ENCODE measurements at regions not wholly inside any gene's neighbourhood (a gene's known extent, or its start where the extent isn't known, plus 50 kb on each side); places are given as distances from the start of the nearest gene placed in this dataset.
A peak's percentile ranks its signal among the peaks of the same experiment; 100 is the strongest.
"Not testable (repeated sequence)": the region's sequence is repeated elsewhere in the genome, so short reads cannot be mapped to it uniquely, and the experiment has no call there.

GRCh38 chr5:159797261-159797970 lies 118.9 kb upstream of the ADRA1B start:
- no peak for DNase-seq

GRCh38 chr5:159799701-159800100 lies 116.6 kb upstream of the ADRA1B start:
- DNase-seq, result no peak

GRCh38 chr5:159800131-159800840 lies 116.0 kb upstream of the ADRA1B start:
- no peak for DNase-seq

- DNase-seq, result no peak
These were observed 115.0 kb upstream of the ADRA1B start for GRCh38 chr5:159801303-159801702.

GRCh38 chr5:159802661-159803060 lies 113.6 kb upstream of the ADRA1B start:
- no peak for DNase-seq

- DNase-seq, result no peak
These were observed 112.2 kb upstream of the ADRA1B start for GRCh38 chr5:159804121-159804520.

GRCh38 chr5:159805021-159805420 lies 111.3 kb upstream of the ADRA1B start:
- DNase-seq, result peak; percentile 25

GRCh38 chr5:159807135-159807534 lies 109.1 kb upstream of the ADRA1B start:
- not testable (repeated sequence) for DNase-seq

- DNase-seq, result no peak
These were observed 108.7 kb upstream of the ADRA1B start for GRCh38 chr5:159807586-159807985.

- no peak for DNase-seq
These were observed 104.6 kb upstream of the ADRA1B start for GRCh38 chr5:159811712-159812111.

- DNase-seq, result not testable (repeated sequence)
These were observed 103.5 kb upstream of the ADRA1B start for GRCh38 chr5:159812759-159813158.

- DNase-seq, result no peak
These were observed 102.1 kb upstream of the ADRA1B start for GRCh38 chr5:159814222-159814621.

- DNase-seq, result no peak
These were observed 101.3 kb upstream of the ADRA1B start for GRCh38 chr5:159814805-159815585.

GRCh38 chr5:159817262-159818029 lies 98.8 kb upstream of the ADRA1B start:
- no peak for DNase-seq

GRCh38 chr5:159819591-159820411 lies 96.5 kb upstream of the ADRA1B start:
- no peak for DNase-seq

GRCh38 chr5:159820692-159821091 lies 95.6 kb upstream of the ADRA1B start:
- DNase-seq, result no peak

- no peak for DNase-seq
These were observed 94.8 kb upstream of the ADRA1B start for GRCh38 chr5:159821461-159821940.

GRCh38 chr5:159824188-159825161 lies 91.8 kb upstream of the ADRA1B start:
- no peak for DNase-seq

- DNase-seq, result no peak
These were observed 90.7 kb upstream of the ADRA1B start for GRCh38 chr5:159825551-159826051.
